HCT116 (cell line): ENCODE measurements at regions not wholly inside any gene's neighbourhood (a gene's known extent, or its start where the extent isn't known, plus 50 kb on each side); places are given as distances from the start of the nearest gene placed in this dataset.

Experiments used
- ATAC-seq: fragments of 200-7000 bp; cut with Tn5 transposase; 2 replicates; pipeline ENCODE4 v1.9.1; 2020; ENCODE audit warnings: mild to moderate bottlenecking, moderate library complexity
- BruUV-seq: library from RNA; stranded (reverse); fragments of 400-500 nt; replicated peaks from 2 replicates; lab custom pipeline; 2021; lab: Mats Ljungman, UMichigan
- CTCF ChIA-PET: fragments of 300-600 bp; sonication (Branson Sonifier 250); formaldehyde crosslinking; loops from one replicate; lab custom pipeline; 2021; ENCODE audit warnings: antibody characterized with exemption; lab: Charles Lee
- POLR2A ChIA-PET: fragments of 300-600, 350-600 bp; sonication (Branson Sonifier 250); formaldehyde crosslinking; loops from one replicate; lab custom pipeline; 2021; ENCODE audit warnings: antibody characterized with exemption; lab: Charles Lee
- RAD21 ChIA-PET, 2 experiments: fragments of 300-600 bp; sonication (Branson Sonifier 250); formaldehyde crosslinking; loops; one replicate each; lab custom pipeline; 2023; ENCODE audit warnings: low total read pairs in 2 of 2; ENCODE audit not compliant: uncharacterized antibody in 2 of 2, unreplicated experiment in 2 of 2, low non-redundant PET in 1 of 2; lab: Charles Lee
- DNase-seq: peaks from one replicate; pipeline ENCODE4 v3.0.0-alpha.2; 2010; ENCODE audit warnings: low read depth, low spot score
- H2AFZ ChIP-seq: fragments of 200-600 bp; shearing (Covaris generic), sonication (generic); 2 replicates; pipeline ENCODE4 v1.6.1; 2017; ENCODE audit warnings: low read depth, mixed run types, mixed read lengths, antibody characterized with exemption, low read length; ENCODE audit not compliant: poor library complexity, severe bottlenecking
- H3K27ac ChIP-seq: 2 replicates; pipeline ENCODE4 v1.5.1; 2012; ENCODE audit warnings: low read depth, low read length
- H3K27me3 ChIP-seq: fragments of 200-600 bp; sonication (generic); 2 replicates; pipeline ENCODE4 v1.6.1; 2016; ENCODE audit warnings: mixed run types, low read length, mixed read lengths; ENCODE audit not compliant: insufficient read depth
- H3K36me3 ChIP-seq, 2 experiments: fragments of 200-500 bp in 1 of 2; fragments of 200-600 bp in 1 of 2; sonication (Bioruptor generic) in 1 of 2; sonication (generic) in 1 of 2; 2 replicates each; pipeline versions ENCODE4 v1.5.1 to v1.6.1; 2014 to 2016; ENCODE audit warnings: low read length in 2 of 2, inconsistent platforms in 1 of 2, mixed read lengths in 1 of 2, mixed run types in 1 of 2; ENCODE audit not compliant: insufficient read depth in 2 of 2, control insufficient read depth in 1 of 2
- H3K4me1 ChIP-seq, 2 experiments: fragments of 200-600 bp in 1 of 2; sonication (generic) in 1 of 2; 2 replicates each; pipeline versions ENCODE4 v1.5.1 to v1.6.1; 2012 to 2017; ENCODE audit warnings: low read length in 2 of 2, inconsistent platforms in 1 of 2, mild to moderate bottlenecking in 1 of 2, mixed read lengths in 1 of 2, mixed run types in 1 of 2, moderate library complexity in 1 of 2; ENCODE audit not compliant: insufficient read depth in 2 of 2, control insufficient read depth in 1 of 2
- H3K4me2 ChIP-seq: fragments of 200-600 bp; sonication (generic); 2 replicates; pipeline ENCODE4 v1.6.1; 2017; ENCODE audit warnings: mixed run types, low read length, mixed read lengths
- H3K4me3 ChIP-seq, 2 experiments: fragments of 200-600 bp in 1 of 2; sonication (generic) in 1 of 2; replicated peaks in 1 of 2; 2 replicates each; pipeline ENCODE4 v1.5.1; 2011 to 2016; ENCODE audit warnings: low read length in 2 of 2, control low read depth in 1 of 2, low read depth in 1 of 2, mild to moderate bottlenecking in 1 of 2, mixed read lengths in 1 of 2, mixed run types in 1 of 2
- H3K79me2 ChIP-seq: fragments of 200-600 bp; sonication (generic); 2 replicates; pipeline ENCODE4 v1.6.1; 2017; ENCODE audit warnings: mild to moderate bottlenecking, mixed run types, low read length, moderate library complexity, mixed read lengths; ENCODE audit not compliant: insufficient read depth
- H3K9ac ChIP-seq: fragments of 200-600 bp; sonication (generic); 2 replicates; pipeline ENCODE4 v1.6.1; 2016; ENCODE audit warnings: low read length, mixed read lengths
- H3K9me2 ChIP-seq: fragments of 200-600 bp; sonication (generic), shearing (Covaris generic); 2 replicates; pipeline ENCODE4 v1.6.1; 2017; ENCODE audit warnings: mixed run types, mild to moderate bottlenecking, moderate library complexity; ENCODE audit not compliant: insufficient read depth
- H3K9me3 ChIP-seq, 2 experiments: fragments of 200-500 bp in 1 of 2; fragments of 200-600 bp in 1 of 2; sonication (Bioruptor generic) in 1 of 2; sonication (generic) in 1 of 2; 2 replicates each; pipeline ENCODE4 v1.6.1; 2014 to 2017; ENCODE audit warnings: low read length in 2 of 2, mixed read lengths in 2 of 2, inconsistent platforms in 1 of 2, low read depth in 1 of 2, mild to moderate bottlenecking in 1 of 2, mixed run types in 1 of 2, moderate library complexity in 1 of 2; ENCODE audit not compliant: control insufficient read depth in 1 of 2, insufficient read depth in 1 of 2
- H4K20me1 ChIP-seq: fragments of 200-600 bp; sonication (generic), shearing (Covaris generic); 2 replicates; pipeline ENCODE4 v1.6.1; 2017; ENCODE audit warnings: mixed run types, mild to moderate bottlenecking, moderate library complexity; ENCODE audit not compliant: insufficient read depth
- ATF3 ChIP-seq: IDR thresholded peaks from 2 replicates; pipeline ENCODE4 v1.6.1; 2012
- CEBPB ChIP-seq: IDR thresholded peaks from 2 replicates; pipeline ENCODE4 v1.6.1; 2012; ENCODE audit warnings: low read depth
- ELF1 ChIP-seq: IDR thresholded peaks from 2 replicates; pipeline ENCODE4 v1.6.1; 2012; ENCODE audit warnings: low read depth, borderline replicate concordance
- FOSL1 ChIP-seq: IDR thresholded peaks from 2 replicates; pipeline ENCODE4 v1.6.1; 2012; ENCODE audit warnings: low read depth
- JUND ChIP-seq: IDR thresholded peaks from 2 replicates; pipeline ENCODE4 v1.6.1; 2012
- MAX ChIP-seq: IDR thresholded peaks from 2 replicates; pipeline ENCODE4 v1.6.1; 2012
- POLR2A ChIP-seq: IDR thresholded peaks from 2 replicates; pipeline ENCODE4 v1.7.0; 2011; ENCODE audit warnings: borderline replicate concordance; ENCODE audit not compliant: insufficient read depth, insufficient read length; ENCODE audit errors: extremely low read depth
- REST ChIP-seq: IDR thresholded peaks from 2 replicates; pipeline ENCODE4 v1.6.1; 2012; ENCODE audit warnings: low read depth
- TCF7L2 ChIP-seq: IDR thresholded peaks from 2 replicates; pipeline ENCODE4 v1.7.0; 2011; ENCODE audit warnings: borderline replicate concordance, inconsistent platforms; ENCODE audit not compliant: insufficient read depth, insufficient read length; ENCODE audit errors: extremely low read depth
- YY1 ChIP-seq: IDR thresholded peaks from 2 replicates; pipeline ENCODE4 v1.6.1; 2011; ENCODE audit warnings: low read length, low read depth, moderate library complexity, mild to moderate bottlenecking; ENCODE audit not compliant: insufficient replicate concordance; ENCODE audit errors: extremely low read depth
- ZBTB33 ChIP-seq: IDR thresholded peaks from 2 replicates; pipeline ENCODE4 v1.6.1; 2011; ENCODE audit warnings: mild to moderate bottlenecking, low read length, moderate library complexity; ENCODE audit not compliant: insufficient replicate concordance; ENCODE audit errors: extremely low read depth
- ZNF274 ChIP-seq: fragments of 200-500 bp; sonication (Bioruptor generic); IDR thresholded peaks from 2 replicates; pipeline ENCODE4 v1.6.1; 2014; ENCODE audit warnings: mild to moderate bottlenecking, low read depth, low read length, inconsistent platforms
- intact Hi-C: fragments of 100-400 bp; cut with micrococcal nuclease; formaldehyde crosslinking; loops from 2 replicates; pipeline ENCODE4 v1.10.0; 2022

- Histone ChIP-seq H3K27me3 (no peaks in the 10 kb centered on the region), H3K9me2 (no peaks in the 10 kb centered on the region), H3K27ac (no peak overlapping the region), H3K36me3 (no peaks in the 10 kb centered on the region), H2AFZ (no peak overlapping the region), H3K79me2 (no peaks in the 10 kb centered on the region), H3K9me3 (no peaks in the 10 kb centered on the region), H3K4me3 (no peak overlapping the region), H3K4me1 (no peaks in the 10 kb centered on the region), H4K20me1 (no peaks in the 10 kb centered on the region), H3K9ac (no peak overlapping the region), H3K4me2 (no peak overlapping the region)
- ChIA-PET CTCF (no interaction called here), POLR2A (no interaction called here), RAD21 (no interaction called here)
- TF ChIP-seq FOSL1 (no peak), CEBPB (no peak), ZBTB33 (no peak)
- intact Hi-C loops, result no loop called here
- ATAC-seq, result no peak
- BruUV-seq, result no TSS peak
- no peak for DNase-seq
These were observed 91.6 kb downstream of the HS1BP3 start for GRCh38 chr2:20559277-20559676.

GRCh38 chr2:20560011-20560410 lies 90.9 kb downstream of the HS1BP3 start:
- H3K4me3 ChIP-seq, result no peak overlapping the region

More at GRCh38 chr2:20560011-20560410, 90.9 kb downstream of the HS1BP3 start:
- intact Hi-C loops, result no loop called here
- TF ChIP-seq MAX, result no peak
- no peak for TF ChIP-seq REST
- no peak for TF ChIP-seq ZNF274
- no peak for TF ChIP-seq YY1
- no peak for TF ChIP-seq TCF7L2
- no peak for TF ChIP-seq ATF3
- TF ChIP-seq POLR2A, result no peak
- TF ChIP-seq JUND, result no peak
- TF ChIP-seq ELF1, result no peak
- no peak for TF ChIP-seq ZBTB33
- no peak overlapping the region for H2AFZ ChIP-seq
- ATAC-seq, result no peak
- RAD21 ChIA-PET, result no interaction called here
- no peaks in the 10 kb centered on the region for H3K4me1 ChIP-seq
- H4K20me1 ChIP-seq, result no peaks in the 10 kb centered on the region
- no peaks in the 10 kb centered on the region for H3K36me3 ChIP-seq
- CTCF ChIA-PET, result no interaction called here
- no peaks in the 10 kb centered on the region for H3K9me2 ChIP-seq
- no peaks in the 10 kb centered on the region for H3K27me3 ChIP-seq
- no peak overlapping the region for H3K4me2 ChIP-seq
- no peaks in the 10 kb centered on the region for H3K9me3 ChIP-seq
- BruUV-seq, result no TSS peak
- H3K27ac ChIP-seq, result no peak overlapping the region
- H3K79me2 ChIP-seq, result no peaks in the 10 kb centered on the region
- no peak overlapping the region for H3K9ac ChIP-seq
- DNase-seq, result no peak
- POLR2A ChIA-PET, result no interaction called here
